GM23338 (cell line): ENCODE measurements at regions not wholly inside any gene's neighbourhood (a gene's known extent, or its start where the extent isn't known, plus 50 kb on each side); places are given as distances from the start of the nearest gene placed in this dataset.

Source experiments
- ATAC-seq: fragments of 200-7000 bp; cut with Tn5 transposase; 3 replicates; pipeline ENCODE4 v1.9.1; 2020
- DNase-seq: peaks from one replicate; pipeline ENCODE4 v3.0.0-alpha.2; 2015; ENCODE audit warnings: low spot score
- H2AFZ ChIP-seq: fragments of 200-600 bp; sonication (generic); 2 replicates; pipeline ENCODE4 v1.8.0; 2016; ENCODE audit warnings: antibody characterized with exemption, mild to moderate bottlenecking, moderate library complexity
- H3F3A ChIP-seq: fragments of 200-600 bp; sonication (generic); replicated peaks from 2 replicates; pipeline ENCODE4 v1.8.0; 2017; ENCODE audit warnings: antibody characterized with exemption, mixed run types, low read depth
- H3K27ac ChIP-seq: fragments of 200-600 bp; sonication (generic); 2 replicates; pipeline ENCODE4 v1.6.1; 2016; ENCODE audit warnings: low read depth
- H3K27me3 ChIP-seq: fragments of 200-600 bp; sonication (generic); 2 replicates; pipeline ENCODE4 v1.8.0; 2016; ENCODE audit warnings: mild to moderate bottlenecking, mixed run types, moderate library complexity; ENCODE audit not compliant: insufficient read depth
- H3K36me3 ChIP-seq: fragments of 200-600 bp; sonication (generic); 2 replicates; pipeline ENCODE4 v1.8.0; 2016; ENCODE audit warnings: mild to moderate bottlenecking; ENCODE audit not compliant: insufficient read depth
- H3K4me1 ChIP-seq: fragments of 200-600 bp; sonication (generic); 2 replicates; pipeline ENCODE4 v1.8.0; 2016; ENCODE audit warnings: mild to moderate bottlenecking, moderate library complexity; ENCODE audit not compliant: insufficient read depth
- H3K4me2 ChIP-seq: fragments of 200-600 bp; sonication (generic); 2 replicates; pipeline ENCODE4 v1.7.1; 2017; ENCODE audit warnings: mixed run types
- H3K4me3 ChIP-seq: fragments of 200-600 bp; sonication (generic); 2 replicates; pipeline ENCODE4 v1.6.1; 2016; ENCODE audit warnings: mixed run types
- H3K79me2 ChIP-seq: fragments of 200-600 bp; sonication (generic); replicated peaks from 2 replicates; pipeline ENCODE4 v1.8.0; 2017; ENCODE audit warnings: mild to moderate bottlenecking; ENCODE audit not compliant: insufficient read depth
- H3K9me2 ChIP-seq: fragments of 200-600 bp; sonication (generic); 2 replicates; pipeline ENCODE4 v1.8.0; 2017; ENCODE audit not compliant: insufficient read depth
- H4K20me1 ChIP-seq: fragments of 200-600 bp; sonication (generic); replicated peaks from 2 replicates; pipeline ENCODE4 v1.8.0; 2017; ENCODE audit warnings: mild to moderate bottlenecking; ENCODE audit not compliant: insufficient read depth
- H3K27ac Mint-ChIP-seq: 2 replicates; pipeline ENCODE4 v1.8.0; 2020; ENCODE audit warnings: inconsistent platforms, mild to moderate bottlenecking, moderate library complexity, mixed read lengths
- H3K27me3 Mint-ChIP-seq: 3 replicates; pipeline ENCODE4 v1.8.0; 2022; ENCODE audit warnings: low read depth, mild to moderate bottlenecking, moderate library complexity, mixed read lengths, inconsistent platforms; ENCODE audit not compliant: insufficient read depth, poor library complexity
- H3K36me3 Mint-ChIP-seq: 3 replicates; pipeline ENCODE4 v1.8.0; 2021; ENCODE audit warnings: low read depth, mild to moderate bottlenecking, inconsistent platforms, moderate library complexity, mixed read lengths
- H3K4me1 Mint-ChIP-seq: 3 replicates; pipeline ENCODE4 v1.8.0; 2020; ENCODE audit warnings: mild to moderate bottlenecking, inconsistent platforms, mixed read lengths
- H3K4me3 Mint-ChIP-seq: 3 replicates; pipeline ENCODE4 v1.8.0; 2021; ENCODE audit warnings: moderate library complexity, mild to moderate bottlenecking, inconsistent platforms, mixed read lengths
- H3K9me3 Mint-ChIP-seq: 3 replicates; pipeline ENCODE4 v1.8.0; 2020; ENCODE audit warnings: moderate library complexity, mild to moderate bottlenecking, inconsistent platforms, mixed read lengths
- CREB1 ChIP-seq: fragments of 250-450 bp; sonication (Bioruptor Pico); IDR thresholded peaks from 2 replicates; pipeline ENCODE4 v1.5.0; 2020; ENCODE audit warnings: low read depth, mild to moderate bottlenecking, moderate library complexity
- EZH2phosphoT487 ChIP-seq: fragments of 200-600 bp; sonication (generic); IDR thresholded peaks from one replicate; pipeline ENCODE4 v1.8.1; 2018; ENCODE audit warnings: antibody characterized with exemption; ENCODE audit not compliant: unreplicated experiment
- REST ChIP-seq: IDR thresholded peaks from one replicate; pipeline ENCODE4 v1.6.1; 2018; ENCODE audit warnings: antibody characterized with exemption; ENCODE audit not compliant: unreplicated experiment
- STAT1 ChIP-seq: IDR thresholded peaks from one replicate; pipeline ENCODE4 v1.6.1; 2016; ENCODE audit warnings: antibody characterized with exemption; ENCODE audit not compliant: unreplicated experiment
- ZNF114 ChIP-seq: fragments of 250-450 bp; sonication (Bioruptor Pico); IDR thresholded peaks from 2 replicates; pipeline ENCODE4 v1.5.0; 2020; ENCODE audit warnings: mild to moderate bottlenecking, moderate library complexity
- ZNF462 ChIP-seq: fragments of 250-450 bp; sonication (Bioruptor Pico); IDR thresholded peaks from 2 replicates; pipeline ENCODE4 v1.5.0; 2020; ENCODE audit warnings: mild to moderate bottlenecking, moderate library complexity
- TF ChIP-seq, protein P1 (sequence below), 2 experiments: fragments of 200-600 bp in 1 of 2; sonication (generic) in 1 of 2; conservative IDR thresholded peaks; 2 replicates each; pipeline versions ENCODE4 v1.5.1 to v1.6.1; 2016 to 2017; ENCODE audit warnings: antibody characterized with exemption in 2 of 2, low read depth in 2 of 2, mild to moderate bottlenecking in 2 of 2, moderate library complexity in 1 of 2
- TF ChIP-seq, protein P2 (sequence below): IDR thresholded peaks from 2 replicates; pipeline ENCODE4 v1.6.1; 2016; ENCODE audit warnings: antibody characterized with exemption

GRCh38 chr12:114302117-114302516, 103.8 kb downstream of the TBX5 start (continued):
- TF ChIP-seq STAT1 (no peak), CREB1 (CRISPR knock-in tag) (no peak), REST (no peak)
- TF ChIP-seq, protein P1, sequence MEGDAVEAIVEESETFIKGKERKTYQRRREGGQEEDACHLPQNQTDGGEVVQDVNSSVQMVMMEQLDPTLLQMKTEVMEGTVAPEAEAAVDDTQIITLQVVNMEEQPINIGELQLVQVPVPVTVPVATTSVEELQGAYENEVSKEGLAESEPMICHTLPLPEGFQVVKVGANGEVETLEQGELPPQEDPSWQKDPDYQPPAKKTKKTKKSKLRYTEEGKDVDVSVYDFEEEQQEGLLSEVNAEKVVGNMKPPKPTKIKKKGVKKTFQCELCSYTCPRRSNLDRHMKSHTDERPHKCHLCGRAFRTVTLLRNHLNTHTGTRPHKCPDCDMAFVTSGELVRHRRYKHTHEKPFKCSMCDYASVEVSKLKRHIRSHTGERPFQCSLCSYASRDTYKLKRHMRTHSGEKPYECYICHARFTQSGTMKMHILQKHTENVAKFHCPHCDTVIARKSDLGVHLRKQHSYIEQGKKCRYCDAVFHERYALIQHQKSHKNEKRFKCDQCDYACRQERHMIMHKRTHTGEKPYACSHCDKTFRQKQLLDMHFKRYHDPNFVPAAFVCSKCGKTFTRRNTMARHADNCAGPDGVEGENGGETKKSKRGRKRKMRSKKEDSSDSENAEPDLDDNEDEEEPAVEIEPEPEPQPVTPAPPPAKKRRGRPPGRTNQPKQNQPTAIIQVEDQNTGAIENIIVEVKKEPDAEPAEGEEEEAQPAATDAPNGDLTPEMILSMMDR (conservative IDR thresholded peaks at IDR 0.05; ENCODE audit: low read depth in 2 of 2): no peak

DNA sequence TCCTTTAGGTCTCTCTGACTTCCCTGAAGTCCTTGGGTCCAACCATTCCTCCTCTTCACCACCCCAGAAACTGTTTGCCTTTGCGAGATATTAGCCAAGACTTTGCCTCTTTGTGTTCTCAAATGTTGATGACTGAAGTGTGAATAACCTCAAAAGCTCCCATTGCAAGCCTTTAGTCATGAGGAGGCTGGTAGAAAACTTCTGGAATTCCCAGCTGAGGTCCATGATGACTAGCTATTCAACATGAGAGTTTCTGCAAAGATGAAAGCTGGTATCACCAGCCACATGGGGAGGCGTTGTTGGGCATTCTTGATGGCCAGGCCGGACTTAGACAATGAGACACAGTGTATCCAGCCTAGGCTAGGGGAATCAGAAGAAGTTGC, 111.7 kb downstream of the TBX5 start:
- Mint-ChIP-seq H3K4me1 (no peaks in the 10 kb centered on the region), H3K4me3 (no peak overlapping the region), H3K27me3 (peaks cover 2% of the 10 kb centered on the region), H3K27ac (no peak overlapping the region), H3K9me3 (peaks cover 17% of the 10 kb centered on the region; the same call in 2 of the 3 replicates), H3K36me3 (peaks cover 13% of the 10 kb centered on the region; the same call in 2 of the 3 replicates)
- no peaks in the 10 kb centered on the region for H3K36me3 ChIP-seq
- H3K9me2 ChIP-seq: peaks cover 26% of the 10 kb centered on the region; the same call in 1 of the 2 replicates
- H3F3A ChIP-seq: no peaks in the 10 kb centered on the region
- H3K27ac ChIP-seq: no peak overlapping the region
- no peak overlapping the region for H3K4me3 ChIP-seq
- H3K4me2 ChIP-seq: no peak overlapping the region
- H4K20me1 ChIP-seq: no peaks in the 10 kb centered on the region
- DNase-seq: no peak
- no peaks in the 10 kb centered on the region for H3K27me3 ChIP-seq
- 0 out of 2 replicates have a peak, but pooled peaks cover 4% of the 10 kb centered on the region for H3K4me1 ChIP-seq
- H3K79me2 ChIP-seq: no peaks in the 10 kb centered on the region
- ATAC-seq: no peak
- no peak overlapping the region for H2AFZ ChIP-seq
- TF ChIP-seq EZH2phosphoT487 (no peak), ZNF114 (CRISPR knock-in tag) (no peak), ZNF462 (CRISPR knock-in tag) (no peak), REST (no peak)
- TF ChIP-seq, protein P2, sequence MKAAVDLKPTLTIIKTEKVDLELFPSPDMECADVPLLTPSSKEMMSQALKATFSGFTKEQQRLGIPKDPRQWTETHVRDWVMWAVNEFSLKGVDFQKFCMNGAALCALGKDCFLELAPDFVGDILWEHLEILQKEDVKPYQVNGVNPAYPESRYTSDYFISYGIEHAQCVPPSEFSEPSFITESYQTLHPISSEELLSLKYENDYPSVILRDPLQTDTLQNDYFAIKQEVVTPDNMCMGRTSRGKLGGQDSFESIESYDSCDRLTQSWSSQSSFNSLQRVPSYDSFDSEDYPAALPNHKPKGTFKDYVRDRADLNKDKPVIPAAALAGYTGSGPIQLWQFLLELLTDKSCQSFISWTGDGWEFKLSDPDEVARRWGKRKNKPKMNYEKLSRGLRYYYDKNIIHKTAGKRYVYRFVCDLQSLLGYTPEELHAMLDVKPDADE: no peak
